Activated T-cell treated with anti-CD3 and anti-CD28 coated beads, Interleukin-2, amount 50 U/mL, for 24 hours (primary cell): ENCODE measurements at regions not wholly inside any gene's neighbourhood (a gene's known extent, or its start where the extent isn't known, plus 50 kb on each side); places are given as distances from the start of the nearest gene placed in this dataset.
"Not testable (repeated sequence)": the region's sequence is repeated elsewhere in the genome, so short reads cannot be mapped to it uniquely, and the experiment has no call there.

Experiments used
- DNase-seq: peaks from one replicate; pipeline ENCODE4 v3.0.0-alpha.2; 2020
- H3K27ac Mint-ChIP-seq: 2 replicates; pipeline ENCODE4 v1.8.0; 2020; ENCODE audit warnings: mild to moderate bottlenecking, mixed read lengths
- H3K27me3 Mint-ChIP-seq: 2 replicates; pipeline ENCODE4 v1.8.0; 2020; ENCODE audit warnings: mixed read lengths
- H3K36me3 Mint-ChIP-seq: 2 replicates; pipeline ENCODE4 v1.8.0; 2020; ENCODE audit warnings: low read depth, mixed read lengths
- H3K4me1 Mint-ChIP-seq: 2 replicates; pipeline ENCODE4 v1.8.0; 2020; ENCODE audit warnings: low read depth, mixed read lengths
- H3K4me3 Mint-ChIP-seq: 2 replicates; pipeline ENCODE4 v1.8.0; 2020; ENCODE audit warnings: mild to moderate bottlenecking, moderate library complexity, mixed read lengths
- H3K9me3 Mint-ChIP-seq: 2 replicates; pipeline ENCODE4 v1.8.0; 2020; ENCODE audit warnings: mixed read lengths

DNA sequence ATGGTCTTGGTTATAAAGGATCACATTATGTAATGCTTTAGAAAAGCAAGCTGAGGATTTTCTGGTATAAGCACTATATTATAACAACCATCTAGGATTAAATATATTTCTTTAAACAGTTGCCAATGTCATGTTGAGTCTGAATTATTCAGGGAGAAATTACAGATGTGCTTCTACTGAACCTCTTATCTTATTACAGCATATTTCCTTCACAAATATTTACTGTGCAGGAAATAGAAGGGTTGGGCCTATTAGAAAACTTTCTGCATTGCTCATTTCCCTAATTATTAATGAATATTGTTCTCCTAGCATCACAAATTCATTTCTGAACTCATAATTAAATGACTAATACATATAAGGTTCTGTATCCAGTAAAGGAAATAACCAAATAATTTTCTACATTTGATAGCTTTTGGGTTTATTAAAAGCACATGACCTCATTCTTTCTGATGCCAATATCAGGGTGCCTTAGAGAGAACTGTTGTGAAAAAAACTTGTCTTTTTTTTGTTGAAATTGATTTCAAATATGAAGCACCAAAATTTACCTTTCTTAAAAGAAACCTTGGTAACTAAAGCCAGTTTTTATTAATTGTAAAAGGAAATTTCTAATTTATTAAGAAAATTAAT lies 476.8 kb upstream of the PTGER4 start:
- Mint-ChIP-seq H3K4me1 (peaks cover 30% of the 10 kb centered on the region), H3K27me3 (no peaks in the 10 kb centered on the region), H3K27ac (no peak overlapping the region), H3K36me3 (peaks cover 2% of the 10 kb centered on the region), H3K4me3 (no peak overlapping the region), H3K9me3 (peaks cover 4% of the 10 kb centered on the region)
- no peak for DNase-seq

DNA sequence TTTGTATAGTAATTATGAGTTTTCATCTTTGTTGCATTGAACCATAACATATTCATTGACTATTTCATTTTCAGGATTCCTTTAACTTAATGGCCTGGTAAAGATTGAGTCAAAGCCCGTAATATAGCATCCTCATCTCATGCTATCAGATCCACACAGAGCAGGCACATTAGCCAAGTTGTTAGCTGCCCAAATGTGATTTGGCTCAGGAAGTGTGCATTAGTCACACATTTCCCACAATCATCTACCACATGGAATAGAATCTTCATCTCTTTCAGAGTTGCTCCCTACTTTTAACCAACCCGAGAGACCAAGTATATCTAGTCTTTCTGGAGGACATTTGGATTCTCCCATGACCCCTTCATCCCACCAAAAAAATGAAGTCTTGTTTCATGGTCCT lies 481.0 kb upstream of the PTGER4 start:
- Mint-ChIP-seq H3K4me3 (no peak overlapping the region), H3K27me3 (no peaks in the 10 kb centered on the region), H3K27ac (no peak overlapping the region), H3K4me1 (peaks cover 17% of the 10 kb centered on the region), H3K9me3 (no peaks in the 10 kb centered on the region), H3K36me3 (no peaks in the 10 kb centered on the region)
- DNase-seq: no peak

DNA sequence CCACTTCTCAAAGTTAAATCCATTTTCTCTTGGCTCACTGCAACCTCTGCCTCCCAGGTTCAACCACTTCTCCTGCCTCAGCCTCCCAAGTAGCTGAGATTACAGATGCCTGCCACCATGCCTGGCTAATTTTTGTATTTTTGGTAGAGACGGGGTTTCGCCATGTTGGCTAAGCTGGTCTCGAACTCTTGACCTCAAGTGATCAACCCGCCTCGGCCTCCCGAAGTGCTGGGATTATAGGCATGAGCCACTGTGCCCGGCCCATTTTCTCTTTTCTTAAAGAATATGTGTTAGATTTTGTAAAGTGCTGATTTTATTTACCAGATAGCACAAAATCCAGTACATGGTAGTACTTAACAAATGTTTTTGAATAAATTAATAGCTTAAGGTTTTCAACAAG lies 484.1 kb upstream of the PTGER4 start:
- H3K36me3 Mint-ChIP-seq, DNase-seq, H3K4me3 Mint-ChIP-seq, H3K9me3 Mint-ChIP-seq, H3K27me3 Mint-ChIP-seq, H3K27ac Mint-ChIP-seq: not testable (repeated sequence)
- H3K4me1 Mint-ChIP-seq: peaks cover 15% of the 10 kb centered on the region

DNA sequence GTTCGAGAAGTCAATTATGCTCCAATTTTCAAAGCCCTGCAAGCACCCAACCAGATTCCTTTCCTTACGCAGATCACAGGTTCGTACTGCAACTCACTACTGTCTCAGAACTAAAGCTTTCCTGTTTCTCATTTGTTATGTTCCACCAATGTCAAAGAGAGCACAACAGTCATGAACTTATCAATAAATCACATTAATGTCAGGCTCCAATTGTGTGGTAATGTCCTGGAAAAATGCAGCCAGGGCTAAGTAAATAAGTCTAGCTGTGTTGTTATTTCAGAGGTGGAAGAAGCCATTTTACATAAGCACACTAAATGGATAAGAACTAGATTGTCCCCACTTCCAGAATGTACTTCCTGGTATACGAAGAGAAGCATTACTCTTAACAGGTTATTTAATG lies 488.6 kb upstream of the PTGER4 start:
- H3K9me3 Mint-ChIP-seq: no peaks in the 10 kb centered on the region
- no peak overlapping the region for H3K4me3 Mint-ChIP-seq
- H3K27me3 Mint-ChIP-seq: no peaks in the 10 kb centered on the region
- peaks cover 2% of the 10 kb centered on the region for H3K4me1 Mint-ChIP-seq
- H3K36me3 Mint-ChIP-seq: no peaks in the 10 kb centered on the region
- no peak overlapping the region for H3K27ac Mint-ChIP-seq
- no peak for DNase-seq

DNA sequence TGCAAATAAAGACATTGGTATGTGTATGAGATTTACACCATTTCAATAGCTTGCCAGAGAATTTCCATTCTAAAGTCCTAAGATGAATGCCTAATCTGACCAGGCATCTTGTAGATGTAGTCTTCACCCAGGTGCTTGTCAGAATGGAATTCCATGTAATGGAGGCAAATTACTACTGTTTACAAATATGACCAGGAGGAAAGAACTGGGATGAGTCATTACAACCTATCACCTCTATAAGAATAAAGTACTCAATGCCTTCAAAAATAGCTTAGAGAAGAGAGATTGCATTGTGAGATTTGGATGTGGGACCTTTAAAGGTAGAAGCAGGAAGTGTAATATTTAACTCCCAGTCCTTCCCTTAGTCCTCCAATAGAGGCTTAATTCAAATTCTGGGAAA lies 507.0 kb upstream of the PTGER4 start:
- no peak for DNase-seq
- no peaks in the 10 kb centered on the region for H3K36me3 Mint-ChIP-seq
- H3K27ac Mint-ChIP-seq: no peak overlapping the region
- H3K27me3 Mint-ChIP-seq: no peaks in the 10 kb centered on the region
- H3K4me3 Mint-ChIP-seq: no peak overlapping the region
- H3K9me3 Mint-ChIP-seq: peaks cover 27% of the 10 kb centered on the region
- peaks cover 13% of the 10 kb centered on the region for H3K4me1 Mint-ChIP-seq

DNA sequence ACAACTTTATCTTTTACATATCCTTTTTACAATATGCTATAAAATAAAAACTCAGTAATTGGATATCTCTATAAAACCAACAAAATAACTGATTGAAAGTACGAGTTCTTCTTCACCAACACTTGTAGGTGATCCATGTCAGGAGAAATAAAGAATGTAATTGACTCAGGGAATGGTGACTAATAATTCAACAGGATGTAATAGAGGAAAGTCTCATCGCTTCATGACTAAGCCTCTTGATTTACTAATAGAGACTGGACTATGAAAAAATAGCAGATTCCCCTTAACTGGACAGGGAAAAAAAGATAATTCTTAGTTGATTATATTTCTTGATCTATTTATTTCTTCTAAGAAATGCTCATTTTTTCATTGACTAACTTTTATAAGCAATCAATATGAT lies 507.7 kb upstream of the PTGER4 start:
- no peak overlapping the region for H3K27ac Mint-ChIP-seq
- peaks cover 25% of the 10 kb centered on the region for H3K9me3 Mint-ChIP-seq
- H3K36me3 Mint-ChIP-seq: no peaks in the 10 kb centered on the region
- no peak for DNase-seq
- no peaks in the 10 kb centered on the region for H3K27me3 Mint-ChIP-seq
- no peak overlapping the region for H3K4me3 Mint-ChIP-seq
- H3K4me1 Mint-ChIP-seq: peaks cover 15% of the 10 kb centered on the region

DNA sequence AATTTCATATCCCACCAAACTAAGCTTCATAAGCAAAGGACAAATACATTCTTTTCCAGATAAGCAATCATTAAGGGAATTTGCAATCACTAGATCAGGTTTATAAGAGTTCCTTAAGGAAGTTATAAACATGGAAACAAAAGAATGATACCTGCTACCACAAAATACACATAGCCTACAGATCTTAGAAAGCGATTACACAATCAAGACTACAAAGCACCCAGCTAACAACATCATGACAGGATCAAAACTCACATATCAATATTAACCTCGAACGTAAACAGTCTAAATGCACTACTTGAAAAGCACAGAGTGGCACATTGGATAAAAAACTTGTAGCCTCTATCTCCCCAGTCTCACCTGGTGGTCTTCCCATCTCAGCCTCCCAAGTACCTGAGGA lies 512.4 kb upstream of the PTGER4 start:
- H3K27ac Mint-ChIP-seq: no peak overlapping the region
- no peaks in the 10 kb centered on the region for H3K36me3 Mint-ChIP-seq
- H3K4me1 Mint-ChIP-seq: peaks cover 10% of the 10 kb centered on the region
- no peak for DNase-seq
- no peak overlapping the region for H3K4me3 Mint-ChIP-seq
- H3K9me3 Mint-ChIP-seq: peaks cover 10% of the 10 kb centered on the region
- no peaks in the 10 kb centered on the region for H3K27me3 Mint-ChIP-seq

DNA sequence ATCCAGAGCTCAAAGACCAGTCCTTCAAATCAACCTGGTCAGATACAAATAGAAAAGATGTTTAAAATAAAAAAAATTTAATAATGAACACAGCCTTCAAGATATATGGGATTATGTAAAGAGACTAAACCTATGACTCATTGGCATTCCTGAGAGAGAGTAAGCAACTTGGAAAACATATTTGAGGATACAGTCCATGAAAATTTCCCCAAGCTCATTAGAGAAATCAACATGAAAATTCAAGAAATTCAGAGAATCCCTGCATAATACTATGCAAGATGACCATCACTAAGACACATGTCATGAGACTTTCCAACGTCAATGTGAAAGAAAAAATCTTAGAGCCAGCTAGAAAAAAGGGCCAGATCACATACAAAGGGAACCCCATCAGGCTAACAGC lies 512.9 kb upstream of the PTGER4 start:
- Mint-ChIP-seq H3K27me3 (no peaks in the 10 kb centered on the region), H3K4me1 (peaks cover 10% of the 10 kb centered on the region), H3K4me3 (no peak overlapping the region), H3K36me3 (no peaks in the 10 kb centered on the region), H3K9me3 (peaks cover 10% of the 10 kb centered on the region), H3K27ac (no peak overlapping the region)
- DNase-seq: no peak

DNA sequence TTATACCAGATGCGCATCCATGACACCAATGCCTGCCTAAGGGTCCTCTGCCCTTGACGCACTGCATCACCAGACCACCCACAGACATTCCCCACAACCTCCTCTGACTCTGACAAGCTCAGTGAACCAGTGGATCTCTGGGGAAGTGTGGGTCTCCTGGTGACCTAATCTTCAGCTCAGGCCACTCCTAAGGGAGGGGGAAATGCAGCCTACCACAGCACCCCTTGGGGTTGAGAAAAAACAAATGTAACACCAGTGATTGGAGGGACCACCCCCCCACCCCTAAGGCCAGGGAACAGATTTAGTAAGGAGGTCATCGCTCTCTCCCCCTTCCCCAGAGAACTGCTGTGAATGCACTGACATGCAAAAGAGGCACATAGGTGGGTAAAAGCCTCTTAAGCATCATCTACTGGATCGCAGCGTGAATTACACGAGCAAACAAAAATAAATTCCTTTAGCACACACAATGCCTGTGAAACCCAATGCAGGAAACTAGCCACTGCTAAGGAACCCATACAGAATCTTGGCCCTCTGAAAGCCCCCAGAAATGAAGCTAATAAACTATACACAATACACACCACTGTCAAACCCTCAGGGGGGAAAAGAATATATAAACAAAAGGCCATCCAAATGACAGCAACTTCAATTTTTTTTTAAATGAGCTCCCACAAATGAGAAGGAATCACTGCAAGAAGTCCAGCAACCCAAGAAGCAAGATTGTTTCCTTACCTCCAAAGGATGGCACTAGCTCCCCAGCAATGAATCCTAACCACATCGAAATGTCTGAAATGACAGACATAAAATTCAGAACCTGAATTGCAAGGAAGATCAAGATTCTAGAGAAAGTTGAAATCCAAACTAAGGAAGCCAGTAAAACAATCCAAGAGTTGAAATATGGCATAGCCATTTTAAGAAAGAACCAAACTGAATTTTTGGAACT lies 513.7 kb upstream of the PTGER4 start:
- no peak overlapping the region for H3K27ac Mint-ChIP-seq
- H3K4me1 Mint-ChIP-seq: peaks cover 10% of the 10 kb centered on the region
- no peak overlapping the region for H3K4me3 Mint-ChIP-seq
- no peak for DNase-seq
- no peaks in the 10 kb centered on the region for H3K27me3 Mint-ChIP-seq
- peaks cover 10% of the 10 kb centered on the region for H3K9me3 Mint-ChIP-seq
- no peaks in the 10 kb centered on the region for H3K36me3 Mint-ChIP-seq

DNA sequence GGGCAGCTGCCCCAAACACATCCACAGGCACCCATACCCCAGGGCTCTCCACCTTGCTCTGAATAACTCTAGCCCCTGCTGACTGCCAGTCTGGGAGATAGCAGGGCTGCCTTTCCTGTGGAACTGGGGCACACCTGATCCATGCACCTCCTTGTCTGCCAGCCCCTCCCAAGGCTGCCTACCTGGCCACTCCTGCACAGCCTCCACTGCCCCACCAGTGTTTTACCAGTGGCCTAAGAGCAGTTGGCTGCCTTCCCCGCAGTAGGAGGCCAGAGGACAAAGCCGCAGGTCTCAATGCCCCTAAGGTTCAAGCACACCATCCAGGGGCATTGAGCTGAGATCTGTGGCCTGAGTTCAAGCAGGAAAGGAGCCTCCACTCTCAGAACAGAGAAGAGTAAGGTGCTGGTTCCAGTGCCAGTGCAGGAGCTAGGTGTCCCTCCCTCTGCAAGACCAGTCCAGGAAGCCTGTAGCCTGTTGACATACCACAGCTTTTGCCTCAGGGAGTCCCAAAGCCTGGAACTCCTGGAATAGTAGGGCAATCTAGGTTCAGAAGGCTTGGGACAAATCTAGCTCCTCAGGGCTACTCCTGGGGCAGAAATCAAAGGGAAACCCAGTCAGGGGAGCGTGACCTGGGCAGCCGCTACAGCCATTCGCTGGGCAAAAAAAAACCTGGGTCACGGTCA lies 514.5 kb upstream of the PTGER4 start:
- peaks cover 5% of the 10 kb centered on the region for H3K9me3 Mint-ChIP-seq
- H3K27ac Mint-ChIP-seq: no peak overlapping the region
- peak; percentile 27 for DNase-seq
- no peak overlapping the region for H3K4me3 Mint-ChIP-seq
- no peaks in the 10 kb centered on the region for H3K36me3 Mint-ChIP-seq
- peaks cover 6% of the 10 kb centered on the region for H3K4me1 Mint-ChIP-seq
- no peaks in the 10 kb centered on the region for H3K27me3 Mint-ChIP-seq

DNA sequence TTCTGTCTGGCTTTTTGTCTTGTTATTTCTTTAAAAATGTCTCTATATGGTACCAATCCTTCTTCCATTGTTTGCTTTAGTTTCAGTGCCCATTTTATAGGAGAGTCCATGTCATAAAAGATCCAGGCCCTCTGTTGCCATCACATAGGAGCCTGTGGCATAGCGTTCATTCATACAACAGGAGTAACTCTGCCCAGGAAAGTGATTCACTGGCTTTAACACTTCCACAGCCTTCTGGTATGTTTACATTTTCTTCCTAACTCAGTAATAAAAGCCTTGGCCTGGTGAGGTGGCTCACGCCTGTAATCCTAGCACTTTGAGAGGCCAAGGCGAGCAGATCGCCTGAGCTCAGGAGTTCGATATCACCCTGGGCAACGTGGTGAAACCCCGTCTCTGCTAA lies 519.3 kb upstream of the PTGER4 start:
- Mint-ChIP-seq H3K4me3 (no peak overlapping the region), H3K27me3 (no peaks in the 10 kb centered on the region), H3K9me3 (no peaks in the 10 kb centered on the region), H3K27ac (no peak overlapping the region), H3K4me1 (no peaks in the 10 kb centered on the region), H3K36me3 (no peaks in the 10 kb centered on the region)
- no peak for DNase-seq

DNA sequence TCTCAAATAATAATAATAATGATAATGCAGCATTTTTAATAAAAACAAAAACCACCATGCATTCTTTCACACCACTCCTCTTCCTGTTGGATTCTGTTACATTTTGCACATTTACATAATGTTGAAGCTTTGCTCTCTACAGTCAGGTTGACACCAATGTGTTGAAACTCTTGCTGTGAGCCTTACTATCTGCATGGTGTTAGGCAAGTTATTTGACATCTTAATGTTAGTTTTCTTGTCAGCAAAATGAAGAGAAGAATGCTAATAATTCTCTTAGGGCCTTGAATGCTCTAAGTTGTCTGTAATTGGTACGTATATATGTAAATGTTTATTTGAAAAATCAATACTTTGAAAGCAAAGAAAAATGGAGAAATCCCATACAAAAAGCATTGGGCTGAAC lies 525.5 kb upstream of the PTGER4 start:
- Mint-ChIP-seq H3K36me3 (no peaks in the 10 kb centered on the region), H3K4me3 (no peak overlapping the region), H3K27me3 (no peaks in the 10 kb centered on the region), H3K9me3 (no peaks in the 10 kb centered on the region), H3K27ac (no peak overlapping the region), H3K4me1 (no peaks in the 10 kb centered on the region)
- no peak for DNase-seq

DNA sequence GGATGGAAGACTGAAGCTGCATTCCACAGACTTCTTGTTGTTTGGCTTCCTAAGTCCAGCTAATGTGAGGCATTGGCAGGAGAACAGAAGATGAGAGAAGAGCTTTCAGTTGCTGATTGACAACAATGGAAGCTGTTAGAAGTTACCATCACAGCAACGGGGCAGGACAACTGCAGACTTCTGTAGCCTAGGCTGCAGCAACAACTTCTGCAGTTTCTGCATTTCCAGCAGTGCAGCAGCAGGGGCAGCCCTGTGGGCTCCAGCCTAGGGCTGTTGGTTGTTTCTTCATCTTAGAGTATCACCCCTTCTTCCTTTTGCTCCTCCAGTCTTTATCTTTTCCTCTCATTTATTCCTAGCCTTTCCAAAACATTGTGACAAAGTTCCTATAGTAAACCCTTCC lies 528.8 kb upstream of the PTGER4 start:
- Mint-ChIP-seq H3K9me3 (no peaks in the 10 kb centered on the region), H3K27ac (no peak overlapping the region), H3K4me3 (no peak overlapping the region), H3K36me3 (no peaks in the 10 kb centered on the region), H3K27me3 (no peaks in the 10 kb centered on the region), H3K4me1 (no peaks in the 10 kb centered on the region)
- DNase-seq: no peak

DNA sequence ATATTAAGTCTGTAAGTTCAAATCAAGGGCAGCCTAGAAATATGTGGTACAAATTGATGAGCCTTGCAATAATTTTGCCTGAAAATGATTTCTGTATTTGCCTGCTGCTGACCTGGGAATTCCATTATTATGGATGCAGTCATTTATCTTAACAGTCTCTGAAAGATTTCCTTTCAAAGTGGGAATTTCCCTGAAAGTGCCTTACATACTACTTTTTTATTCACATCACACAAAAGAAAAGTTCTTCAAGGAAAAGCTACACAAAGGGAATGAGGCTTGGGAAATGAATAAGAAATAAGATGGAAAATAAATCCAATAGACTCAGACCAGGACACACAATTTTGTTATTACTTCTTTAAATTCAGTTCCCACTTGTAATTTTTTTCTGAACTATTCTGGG lies 537.8 kb upstream of the PTGER4 start:
- peaks cover 5% of the 10 kb centered on the region for H3K4me1 Mint-ChIP-seq
- no peak overlapping the region for H3K27ac Mint-ChIP-seq
- no peaks in the 10 kb centered on the region for H3K9me3 Mint-ChIP-seq
- H3K36me3 Mint-ChIP-seq: no peaks in the 10 kb centered on the region
- DNase-seq: no peak
- no peaks in the 10 kb centered on the region for H3K27me3 Mint-ChIP-seq
- no peak overlapping the region for H3K4me3 Mint-ChIP-seq

DNA sequence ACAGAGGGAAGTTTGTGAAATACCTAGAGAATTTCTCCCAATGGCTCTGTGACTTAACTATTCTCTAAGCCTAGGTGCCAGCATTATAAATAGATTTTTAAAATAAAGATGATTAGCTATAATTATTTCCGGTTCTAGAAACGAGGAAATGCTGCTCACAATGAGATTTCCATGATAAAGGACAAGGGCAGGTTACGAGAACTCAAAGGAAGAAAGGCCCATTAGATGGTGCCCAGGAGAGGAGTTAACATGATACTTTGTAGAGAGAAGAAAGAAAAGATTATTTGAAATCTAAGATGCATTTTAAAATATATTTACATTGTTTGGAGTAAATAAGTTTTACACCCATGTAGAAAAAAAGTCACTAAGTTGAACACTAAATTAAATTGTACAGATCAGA lies 538.3 kb upstream of the PTGER4 start:
- Mint-ChIP-seq H3K36me3 (no peaks in the 10 kb centered on the region), H3K27me3 (no peaks in the 10 kb centered on the region), H3K4me1 (peaks cover 5% of the 10 kb centered on the region), H3K27ac (no peak overlapping the region), H3K9me3 (no peaks in the 10 kb centered on the region), H3K4me3 (no peak overlapping the region)
- DNase-seq: no peak
